SU-DHL-6 (cell line): ENCODE measurements at regions not wholly inside any gene's neighbourhood (a gene's known extent, or its start where the extent isn't known, plus 50 kb on each side); places are given as distances from the start of the nearest gene placed in this dataset.

Experiments
- H2AFZ ChIP-seq: fragments of 200-600 bp; sonication (generic); 2 replicates; pipeline ENCODE4 v1.6.1; 2014; ENCODE audit warnings: low read depth, mild to moderate bottlenecking, moderate library complexity, mixed read lengths, antibody characterized with exemption, low read length; ENCODE audit not compliant: severe bottlenecking
- H3F3A ChIP-seq: fragments of 200-600 bp; shearing (Covaris generic); 2 replicates; pipeline ENCODE4 v1.6.0; 2016; ENCODE audit warnings: antibody characterized with exemption, mild to moderate bottlenecking; ENCODE audit not compliant: insufficient read depth
- H3K27ac ChIP-seq: fragments of 200-600 bp; sonication (generic); 2 replicates; pipeline ENCODE4 v1.5.1; 2016; ENCODE audit warnings: low read depth, mild to moderate bottlenecking, low read length, moderate library complexity, mixed read lengths
- H3K27me3 ChIP-seq: fragments of 200-600 bp; sonication (generic), shearing (Covaris generic); 2 replicates; pipeline ENCODE4 v1.6.0; 2014; ENCODE audit warnings: mild to moderate bottlenecking, low read length
- H3K36me3 ChIP-seq: fragments of 200-600 bp; sonication (generic); 2 replicates; pipeline ENCODE4 v1.6.1; 2014; ENCODE audit warnings: mild to moderate bottlenecking, low read length, mixed read lengths
- H3K4me2 ChIP-seq: fragments of 300-600, 200-600 bp; shearing (Covaris generic), sonication (generic); 2 replicates; pipeline ENCODE4 v1.6.0; 2014; ENCODE audit warnings: low read length, low read depth, mild to moderate bottlenecking; ENCODE audit not compliant: poor library complexity, severe bottlenecking
- H3K4me3 ChIP-seq: fragments of 200-600 bp; sonication (generic); 2 replicates; pipeline ENCODE4 v1.5.1; 2014; ENCODE audit warnings: antibody characterized with exemption, low read length, mild to moderate bottlenecking, mixed read lengths; ENCODE audit not compliant: insufficient read depth, poor library complexity, severe bottlenecking
- H3K79me2 ChIP-seq: fragments of 200-600 bp; sonication (generic); 2 replicates; pipeline ENCODE4 v1.6.1; 2014; ENCODE audit warnings: mild to moderate bottlenecking, low read length, moderate library complexity; ENCODE audit not compliant: insufficient read depth
- H3K9ac ChIP-seq: fragments of 200-600 bp; sonication (generic); 2 replicates; pipeline ENCODE4 v1.7.0; 2014; ENCODE audit warnings: mild to moderate bottlenecking, low read length
- H3K9me2 ChIP-seq: fragments of 200-600 bp; sonication (generic); replicated peaks from 2 replicates; pipeline ENCODE4 v1.6.1; 2014; ENCODE audit warnings: low read length; ENCODE audit not compliant: insufficient read depth
- H3K9me3 ChIP-seq: fragments of 200-600 bp; sonication (generic); 2 replicates; pipeline ENCODE4 v1.6.1; 2014; ENCODE audit warnings: low read length, mixed read lengths; ENCODE audit not compliant: insufficient read depth
- H4K20me1 ChIP-seq: fragments of 200-600 bp; sonication (generic); 2 replicates; pipeline ENCODE4 v1.6.1; 2014; ENCODE audit warnings: low read depth, mild to moderate bottlenecking, antibody characterized with exemption, low read length, moderate library complexity, mixed read lengths
- EZH2phosphoT487 ChIP-seq: fragments of 200-600 bp; sonication (generic), shearing (Covaris generic); conservative IDR thresholded peaks from 2 replicates; pipeline ENCODE4 v1.6.1; 2018; ENCODE audit warnings: mild to moderate bottlenecking, antibody characterized with exemption, low read length, moderate library complexity, mixed read lengths
- TF ChIP-seq, protein P1 (sequence below): fragments of 200-600 bp; sonication (generic); IDR thresholded peaks from one replicate; pipeline ENCODE4 v1.5.1; 2017; ENCODE audit warnings: antibody characterized with exemption, mild to moderate bottlenecking, low read length, moderate library complexity; ENCODE audit not compliant: insufficient read depth, poor library complexity, severe bottlenecking

DNA sequence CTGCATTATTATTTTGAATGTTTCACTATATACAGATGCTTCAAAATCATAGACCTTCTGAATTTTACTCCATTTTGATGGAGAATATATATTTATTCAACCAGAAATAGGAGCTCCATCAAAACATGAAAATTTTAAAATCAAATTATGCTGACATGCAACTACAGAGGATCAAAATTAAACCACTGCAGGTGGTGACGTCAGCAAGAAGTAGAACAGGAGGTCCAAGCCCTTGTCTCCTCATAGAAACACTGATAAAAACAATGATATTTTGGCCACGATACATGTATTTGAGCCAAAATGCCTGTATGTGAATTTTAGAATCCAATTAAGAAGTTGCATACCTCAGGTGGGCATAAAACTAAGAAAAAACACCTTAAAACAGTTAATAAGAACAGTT is 236.6 kb upstream of the FBXL7 start:
- H2AFZ ChIP-seq, result no peak overlapping the region
- H3K27me3 ChIP-seq, result no peaks in the 10 kb centered on the region
- no peaks in the 10 kb centered on the region for H3K79me2 ChIP-seq

DNA sequence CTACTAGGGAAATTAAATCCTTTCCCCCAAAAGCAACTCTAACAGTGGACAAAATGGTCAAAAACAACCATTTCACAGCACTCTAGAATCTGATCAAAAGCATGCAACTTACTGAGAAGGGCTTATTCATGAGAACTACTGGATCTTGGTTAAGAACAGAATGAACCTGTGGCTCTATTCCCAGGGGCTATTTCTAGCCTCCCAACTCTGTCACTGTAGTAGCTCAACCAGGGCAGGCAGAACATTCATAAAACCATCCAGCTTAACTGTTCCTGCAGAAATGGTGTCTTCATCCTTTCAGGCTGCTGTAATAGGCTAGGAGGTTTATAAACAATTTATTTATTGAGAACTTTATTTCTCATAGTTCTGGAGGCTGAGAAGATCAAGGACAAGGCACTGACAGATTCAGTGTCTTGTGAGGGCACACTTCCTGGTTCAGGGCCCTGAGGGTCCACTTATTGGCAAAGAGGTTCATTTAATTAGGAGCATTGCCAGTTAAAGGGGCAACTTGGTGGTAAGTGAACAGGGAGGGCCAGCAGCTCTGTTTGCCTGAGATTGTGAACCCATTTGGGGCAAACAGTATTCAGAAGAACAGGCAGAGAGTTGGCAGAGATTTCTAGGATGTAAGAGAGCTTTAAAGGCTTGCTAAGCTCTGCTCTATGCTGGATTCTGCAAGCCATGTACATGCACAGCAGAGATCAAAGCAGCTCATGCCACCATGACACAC is 238.5 kb upstream of the FBXL7 start:
- Histone ChIP-seq H3K27me3 (no peaks in the 10 kb centered on the region), H3K79me2 (no peaks in the 10 kb centered on the region), H3K9ac (no peak overlapping the region), H3K9me3 (no peaks in the 10 kb centered on the region), H2AFZ (no peak overlapping the region), H3F3A (no peaks in the 10 kb centered on the region), H3K27ac (no peak overlapping the region), H3K4me2 (no peak overlapping the region), H3K4me3 (no peak overlapping the region), H4K20me1 (no peaks in the 10 kb centered on the region), H3K9me2 (no peaks in the 10 kb centered on the region), H3K36me3 (no peaks in the 10 kb centered on the region)
- TF ChIP-seq, protein P1, sequence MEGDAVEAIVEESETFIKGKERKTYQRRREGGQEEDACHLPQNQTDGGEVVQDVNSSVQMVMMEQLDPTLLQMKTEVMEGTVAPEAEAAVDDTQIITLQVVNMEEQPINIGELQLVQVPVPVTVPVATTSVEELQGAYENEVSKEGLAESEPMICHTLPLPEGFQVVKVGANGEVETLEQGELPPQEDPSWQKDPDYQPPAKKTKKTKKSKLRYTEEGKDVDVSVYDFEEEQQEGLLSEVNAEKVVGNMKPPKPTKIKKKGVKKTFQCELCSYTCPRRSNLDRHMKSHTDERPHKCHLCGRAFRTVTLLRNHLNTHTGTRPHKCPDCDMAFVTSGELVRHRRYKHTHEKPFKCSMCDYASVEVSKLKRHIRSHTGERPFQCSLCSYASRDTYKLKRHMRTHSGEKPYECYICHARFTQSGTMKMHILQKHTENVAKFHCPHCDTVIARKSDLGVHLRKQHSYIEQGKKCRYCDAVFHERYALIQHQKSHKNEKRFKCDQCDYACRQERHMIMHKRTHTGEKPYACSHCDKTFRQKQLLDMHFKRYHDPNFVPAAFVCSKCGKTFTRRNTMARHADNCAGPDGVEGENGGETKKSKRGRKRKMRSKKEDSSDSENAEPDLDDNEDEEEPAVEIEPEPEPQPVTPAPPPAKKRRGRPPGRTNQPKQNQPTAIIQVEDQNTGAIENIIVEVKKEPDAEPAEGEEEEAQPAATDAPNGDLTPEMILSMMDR, result no peak
- no peak for TF ChIP-seq EZH2phosphoT487

More for the DNA sequence above, 236.6 kb upstream of the FBXL7 start:
- H3K27ac ChIP-seq, result no peak overlapping the region
- H3K9me2 ChIP-seq, result no peaks in the 10 kb centered on the region
- no peaks in the 10 kb centered on the region for H4K20me1 ChIP-seq
- H3F3A ChIP-seq, result no peaks in the 10 kb centered on the region
- H3K9ac ChIP-seq, result no peak overlapping the region
- H3K9me3 ChIP-seq, result no peaks in the 10 kb centered on the region
- no peaks in the 10 kb centered on the region for H3K36me3 ChIP-seq
- H3K4me2 ChIP-seq, result no peak overlapping the region
- no peak overlapping the region for H3K4me3 ChIP-seq
- TF ChIP-seq, protein P1, result no peak
- no peak for TF ChIP-seq EZH2phosphoT487

DNA sequence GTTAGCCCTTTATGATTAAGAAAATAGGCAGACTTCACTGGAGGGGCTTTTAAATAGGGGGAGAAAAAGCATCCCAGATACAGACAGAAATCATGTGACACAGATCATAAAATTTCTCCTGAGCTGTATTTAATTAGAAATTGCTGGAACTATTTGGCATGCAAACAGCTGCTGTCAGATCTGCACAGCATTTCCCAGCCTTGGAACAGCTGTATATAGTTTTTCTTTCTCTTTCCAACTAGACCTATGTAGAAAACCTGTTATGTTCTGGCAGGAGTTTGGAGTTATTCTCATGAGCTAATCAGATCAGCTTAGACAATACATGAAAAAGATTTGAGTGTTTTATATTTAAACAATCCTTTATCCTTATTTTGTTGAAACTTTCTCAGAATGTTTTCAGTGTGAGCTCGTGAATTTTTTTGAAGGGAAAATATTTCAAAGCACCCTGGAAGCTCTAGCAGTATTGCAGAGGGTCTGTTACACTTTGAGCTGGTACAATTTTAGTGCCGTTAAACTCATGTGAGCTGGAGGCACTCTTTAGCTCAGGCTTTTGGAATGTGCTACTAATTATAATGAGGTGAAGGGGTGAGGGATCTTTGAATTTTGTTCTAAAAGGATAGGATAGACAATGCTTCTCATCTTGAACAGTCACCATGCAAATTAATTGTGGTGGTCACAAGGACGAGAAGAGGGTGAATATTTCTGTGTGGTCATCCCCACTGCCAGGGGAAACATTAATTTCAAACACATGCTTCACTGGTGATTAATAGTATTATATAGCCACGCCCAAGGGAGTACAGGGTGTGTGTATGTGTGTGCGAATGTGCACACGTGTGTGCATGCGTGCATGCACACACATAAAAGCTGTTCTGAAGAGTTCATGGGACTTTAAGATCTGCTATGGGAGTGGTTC is 239.4 kb upstream of the FBXL7 start:
- Histone ChIP-seq H3K27ac (no peak overlapping the region), H3K4me3 (no peak overlapping the region), H3K27me3 (no peaks in the 10 kb centered on the region), H3F3A (no peaks in the 10 kb centered on the region), H3K79me2 (no peaks in the 10 kb centered on the region), H3K9me2 (no peaks in the 10 kb centered on the region), H3K9ac (no peak overlapping the region), H3K9me3 (no peaks in the 10 kb centered on the region), H3K4me2 (no peak overlapping the region), H4K20me1 (no peaks in the 10 kb centered on the region), H3K36me3 (no peaks in the 10 kb centered on the region), H2AFZ (no peak overlapping the region)
- TF ChIP-seq, protein P1, result no peak
- TF ChIP-seq EZH2phosphoT487, result no peak
